Endothelial cell of umbilical vein (primary cell): ENCODE measurements at regions not wholly inside any gene's neighbourhood (a gene's known extent, or its start where the extent isn't known, plus 50 kb on each side); places are given as distances from the start of the nearest gene placed in this dataset.

Experiments
- BruUV-seq: library from RNA; stranded (reverse); fragments of 400-500 nt; replicated peaks from 2 replicates; lab custom pipeline; 2021; lab: Mats Ljungman, UMichigan
- CTCF ChIA-PET: fragments of 300-600, 350-600 bp; sonication (Branson Sonifier 250); formaldehyde crosslinking; loops from one replicate; lab custom pipeline; 2021; ENCODE audit warnings: antibody characterized with exemption, inconsistent platforms; lab: Charles Lee
- POLR2A ChIA-PET: fragments of 300-600, 350-600 bp; sonication (Branson Sonifier 250); formaldehyde crosslinking; loops from one replicate; lab custom pipeline; 2021; ENCODE audit warnings: antibody characterized with exemption, inconsistent platforms; lab: Charles Lee
- DNase-seq: peaks from one replicate; pipeline ENCODE4 v3.0.0-alpha.2; 2011; ENCODE audit warnings: low read depth, low spot score
- FAIRE-seq: peaks from 2 replicates; lab custom pipeline; 2011; peaks lifted over from hg19 to GRCh38; lab: Jason Lieb, UNC
- H2AFZ ChIP-seq: 2 replicates; pipeline ENCODE4 v1.6.0; 2012; ENCODE audit warnings: low read depth, low read length, control low read depth, inconsistent platforms
- H3K27ac ChIP-seq: 2 replicates; pipeline ENCODE4 v1.5.1; 2011; ENCODE audit warnings: low read depth, mild to moderate bottlenecking, control low read depth, low read length, moderate library complexity; ENCODE audit not compliant: insufficient read depth
- H3K27me3 ChIP-seq, 2 experiments: 2 replicates each; pipeline versions ENCODE4 v1.6.0 to v1.6.1; 2011; ENCODE audit warnings: low read length in 2 of 2, mixed read lengths in 1 of 2; ENCODE audit not compliant: control insufficient read depth in 2 of 2, insufficient read depth in 2 of 2
- H3K36me3 ChIP-seq, 2 experiments: 2 replicates in 1 of 2; 3 replicates in 1 of 2; pipeline ENCODE4 v1.5.1; 2011; ENCODE audit warnings: low read length in 2 of 2, mild to moderate bottlenecking in 1 of 2, moderate library complexity in 1 of 2; ENCODE audit not compliant: control insufficient read depth in 2 of 2, insufficient read depth in 2 of 2; ENCODE audit errors: extremely low read depth in 1 of 2
- H3K4me1 ChIP-seq: 3 replicates; pipeline ENCODE4 v1.5.1; 2011; ENCODE audit warnings: mild to moderate bottlenecking, low read length; ENCODE audit not compliant: control insufficient read depth, insufficient read depth; ENCODE audit errors: extremely low read depth
- H3K4me2 ChIP-seq: 2 replicates; pipeline ENCODE4 v1.6.1; 2011; ENCODE audit warnings: low read length, control low read depth, mixed read lengths; ENCODE audit not compliant: insufficient read depth
- H3K4me3 ChIP-seq, 3 experiments: fragments of 200-600 bp in 1 of 3; sonication (generic), shearing (Covaris generic) in 1 of 3; replicated peaks in 1 of 3; 2 replicates each; pipeline ENCODE4 v1.5.1; 2011 to 2016; ENCODE audit warnings: control low read depth in 3 of 3, low read length in 3 of 3, mild to moderate bottlenecking in 2 of 3, inconsistent platforms in 1 of 3, low read depth in 1 of 3, moderate library complexity in 1 of 3; ENCODE audit not compliant: insufficient read depth in 1 of 3
- H3K79me2 ChIP-seq: 2 replicates; pipeline ENCODE4 v1.6.0; 2012; ENCODE audit warnings: low read length, inconsistent platforms; ENCODE audit not compliant: control insufficient read depth, insufficient read depth
- H3K9ac ChIP-seq: replicated peaks from 2 replicates; pipeline ENCODE3; 2011; ENCODE audit warnings: low read length, control low read depth; ENCODE audit not compliant: insufficient read depth; ENCODE audit errors: extremely low read depth
- H3K9me1 ChIP-seq: replicated peaks from 3 replicates; pipeline ENCODE4 v1.6.0; 2011; ENCODE audit warnings: mild to moderate bottlenecking, low read length; ENCODE audit not compliant: control insufficient read depth, insufficient read depth; ENCODE audit errors: extremely low read depth
- H3K9me3 ChIP-seq: replicated peaks from 2 replicates; pipeline ENCODE4 v1.5.1; 2012; ENCODE audit warnings: low read length, inconsistent platforms; ENCODE audit not compliant: control insufficient read depth, insufficient read depth
- H4K20me1 ChIP-seq: replicated peaks from 2 replicates; pipeline ENCODE3; 2011; ENCODE audit warnings: mild to moderate bottlenecking, low read length; ENCODE audit not compliant: control insufficient read depth, insufficient read depth; ENCODE audit errors: extremely low read depth
- EZH2 ChIP-seq: IDR thresholded peaks from 2 replicates; pipeline ENCODE4 v1.6.1; 2012; ENCODE audit warnings: borderline replicate concordance, low read depth, mild to moderate bottlenecking, moderate library complexity, low read length, inconsistent platforms; ENCODE audit not compliant: severe bottlenecking
- FOS ChIP-seq: IDR thresholded peaks from 2 replicates; pipeline ENCODE4 v1.6.1; 2011; ENCODE audit warnings: mild to moderate bottlenecking, low read length, moderate library complexity, borderline replicate concordance; ENCODE audit not compliant: insufficient read depth
- GATA2 ChIP-seq: IDR thresholded peaks from 2 replicates; pipeline ENCODE4 v1.7.0; 2011; ENCODE audit warnings: low read depth, mild to moderate bottlenecking, moderate library complexity, mixed read lengths, low read length; ENCODE audit not compliant: insufficient read length, insufficient read depth
- JUN ChIP-seq: IDR thresholded peaks from 2 replicates; pipeline ENCODE4 v1.6.1; 2011; ENCODE audit warnings: borderline replicate concordance, low read depth; ENCODE audit not compliant: insufficient read length, insufficient read depth
- MAX ChIP-seq: IDR thresholded peaks from 2 replicates; pipeline ENCODE4 v1.6.1; 2011; ENCODE audit not compliant: insufficient read depth, insufficient read length
- MYC ChIP-seq: IDR thresholded peaks from one replicate; pipeline ENCODE4 v1.6.1; 2011; ENCODE audit warnings: mild to moderate bottlenecking, low read depth, low read length
- POLR2A ChIP-seq: IDR thresholded peaks from 2 replicates; pipeline ENCODE4 v1.6.1; 2012; ENCODE audit warnings: low read depth, mild to moderate bottlenecking, control low read depth, low read length
- POLR2AphosphoS5 ChIP-seq: IDR thresholded peaks from 2 replicates; pipeline ENCODE4 v1.6.1; 2012; ENCODE audit warnings: low read depth, mild to moderate bottlenecking, control low read depth, low read length, moderate library complexity; ENCODE audit not compliant: insufficient read depth
- dilution Hi-C: fragments of 300-500 bp; cut with MboI; formaldehyde crosslinking; loops from one replicate; pipeline ENCODE4 v1.15.0; 2019; ENCODE audit warnings: low sequenced_read_pairs; ENCODE audit not compliant: extremely low pct_ligation_motif_present
- intact Hi-C: fragments of 100-400 bp; cut with micrococcal nuclease; formaldehyde crosslinking; loops from one replicate; pipeline ENCODE4 v1.10.0; 2022
- TF ChIP-seq, protein P1 (sequence below), 2 donors: IDR thresholded peaks; 1 replicate in 1 of 2; 2 replicates in 1 of 2; pipeline ENCODE4 v1.5.1; 2011; ENCODE audit warnings: low read length in 2 of 2, mild to moderate bottlenecking in 2 of 2, moderate library complexity in 2 of 2, control low read depth in 1 of 2, inconsistent platforms in 1 of 2, low read depth in 1 of 2; ENCODE audit not compliant: insufficient read depth in 1 of 2; ENCODE audit errors: extremely low read depth in 1 of 2

GRCh38 chrX:107384397-107385105 is 64.9 kb upstream of the FRMPD3 start:
- BruUV-seq, result no TSS peak
- H4K20me1 ChIP-seq, result no peaks in the 10 kb centered on the region
- no peak for FAIRE-seq

More at GRCh38 chrX:107384397-107385105, 64.9 kb upstream of the FRMPD3 start:
- ChIA-PET CTCF (no interaction called here), POLR2A (no interaction called here)
- Histone ChIP-seq H3K9ac (no peak overlapping the region), H3K4me3 (no peak overlapping the region), H3K27ac (no peak overlapping the region), H3K9me3 (no peaks in the 10 kb centered on the region), H2AFZ (no peak overlapping the region), H3K27me3 (no peaks in the 10 kb centered on the region), H3K79me2 (no peaks in the 10 kb centered on the region), H3K9me1 (no peaks in the 10 kb centered on the region), H3K36me3 (no peaks in the 10 kb centered on the region), H3K4me2 (no peak overlapping the region), H3K4me1 (no peaks in the 10 kb centered on the region)
- DNase-seq, result no peak
- dilution Hi-C loops (no loop called here), intact Hi-C loops (no loop called here)
- TF ChIP-seq POLR2AphosphoS5 (no peak), FOS (no peak), GATA2 (no peak), MAX (no peak), JUN (no peak), POLR2A (no peak), EZH2 (no peak), MYC (no peak)
- TF ChIP-seq, protein P1, sequence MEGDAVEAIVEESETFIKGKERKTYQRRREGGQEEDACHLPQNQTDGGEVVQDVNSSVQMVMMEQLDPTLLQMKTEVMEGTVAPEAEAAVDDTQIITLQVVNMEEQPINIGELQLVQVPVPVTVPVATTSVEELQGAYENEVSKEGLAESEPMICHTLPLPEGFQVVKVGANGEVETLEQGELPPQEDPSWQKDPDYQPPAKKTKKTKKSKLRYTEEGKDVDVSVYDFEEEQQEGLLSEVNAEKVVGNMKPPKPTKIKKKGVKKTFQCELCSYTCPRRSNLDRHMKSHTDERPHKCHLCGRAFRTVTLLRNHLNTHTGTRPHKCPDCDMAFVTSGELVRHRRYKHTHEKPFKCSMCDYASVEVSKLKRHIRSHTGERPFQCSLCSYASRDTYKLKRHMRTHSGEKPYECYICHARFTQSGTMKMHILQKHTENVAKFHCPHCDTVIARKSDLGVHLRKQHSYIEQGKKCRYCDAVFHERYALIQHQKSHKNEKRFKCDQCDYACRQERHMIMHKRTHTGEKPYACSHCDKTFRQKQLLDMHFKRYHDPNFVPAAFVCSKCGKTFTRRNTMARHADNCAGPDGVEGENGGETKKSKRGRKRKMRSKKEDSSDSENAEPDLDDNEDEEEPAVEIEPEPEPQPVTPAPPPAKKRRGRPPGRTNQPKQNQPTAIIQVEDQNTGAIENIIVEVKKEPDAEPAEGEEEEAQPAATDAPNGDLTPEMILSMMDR (IDR thresholded peaks at IDR 0.05; ENCODE audit: extremely low read depth in 1 of 2, insufficient read depth in 1 of 2, low read depth in 1 of 2, low read length in 2 of 2), result no peak
